ENCODE measurements at regions not wholly inside any gene's neighbourhood (a gene's known extent, or its start where the extent isn't known, plus 50 kb on each side); places are given as distances from the start of the nearest gene placed in this dataset.

DNA sequence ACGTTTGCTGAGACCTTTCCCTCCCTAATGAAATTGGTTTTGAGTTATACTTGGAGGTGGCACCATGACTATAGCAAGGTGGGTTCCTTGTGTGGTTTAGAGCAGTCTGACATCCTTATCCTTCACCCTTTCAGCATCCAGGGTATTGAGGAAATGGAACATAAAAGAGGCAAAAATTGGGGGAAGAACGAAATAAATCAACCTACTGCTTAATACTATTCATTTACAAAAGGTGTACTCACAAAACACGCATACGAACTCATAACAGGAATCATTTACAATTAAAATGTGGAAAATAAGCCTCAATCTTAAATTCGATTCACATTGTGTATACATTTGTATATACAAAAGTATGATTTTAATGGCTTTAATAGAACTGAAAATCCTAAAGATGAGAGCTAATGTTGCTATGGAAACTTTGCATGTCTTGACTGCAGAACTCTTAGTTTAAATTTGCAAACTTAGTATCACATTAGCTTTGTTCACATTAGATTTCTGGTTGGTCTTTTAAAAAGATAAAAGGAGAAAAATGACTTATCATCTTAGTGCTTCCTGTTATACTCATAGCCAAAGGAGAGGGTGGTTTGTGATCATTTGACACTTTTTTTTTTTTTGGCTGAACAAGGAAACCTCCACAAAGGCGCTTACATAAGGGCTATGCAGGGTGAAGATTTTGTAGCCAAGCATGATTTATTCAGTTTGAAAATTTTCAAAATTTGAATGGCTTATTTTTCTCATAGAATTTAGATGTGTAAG is 76.1 kb upstream of the ATXN1 start:
- no peaks in the 10 kb centered on the region for H3K9me3 Mint-ChIP-seq
- no peaks in the 10 kb centered on the region for H3K36me3 Mint-ChIP-seq
- DNase-seq: no peak
- H3K4me3 Mint-ChIP-seq: no peak overlapping the region
- no peaks in the 10 kb centered on the region for H3K27me3 Mint-ChIP-seq
- peak overlapping the region; percentile 12 for H3K27ac Mint-ChIP-seq
- peaks cover 25% of the 10 kb centered on the region for H3K4me1 Mint-ChIP-seq

DNA sequence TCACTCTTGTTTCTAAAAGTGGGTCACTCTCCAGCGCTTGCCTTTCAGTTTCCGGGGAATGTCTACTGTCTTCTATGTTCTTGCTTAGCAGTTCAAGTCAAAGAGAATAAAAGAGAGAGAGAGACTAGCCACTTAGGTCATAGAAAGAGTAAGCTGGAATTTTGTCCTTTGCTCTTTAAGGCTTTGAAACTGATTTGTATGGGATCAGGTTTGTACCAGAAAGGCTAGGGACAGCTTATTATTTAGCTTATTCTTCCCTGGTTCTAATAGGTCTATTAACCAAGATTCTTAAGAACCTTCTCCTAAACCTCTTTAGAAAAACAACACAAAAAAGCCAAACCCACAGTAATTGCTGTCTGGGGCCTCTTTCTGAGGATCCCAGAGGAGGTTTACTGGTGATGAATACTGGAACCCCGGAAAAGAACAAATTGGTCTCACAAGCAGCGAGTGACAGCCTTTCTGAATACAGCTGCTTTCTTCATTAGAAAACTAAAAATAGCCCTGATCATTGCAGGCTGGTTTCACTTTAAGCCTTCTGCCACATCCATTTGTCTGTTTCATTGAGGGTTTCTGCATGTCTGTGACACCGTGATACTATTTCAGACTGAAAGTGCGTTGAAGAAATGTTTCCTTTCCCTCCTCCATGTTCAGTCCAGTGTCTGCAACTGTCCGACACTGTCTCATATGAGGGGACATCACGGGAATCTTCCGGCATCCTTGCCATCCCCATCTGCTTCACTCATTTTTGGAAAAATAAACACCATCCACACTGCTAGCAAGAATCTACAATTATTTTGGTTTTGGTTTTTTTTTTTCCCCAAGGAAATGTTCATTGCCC is 75.1 kb upstream of the ATXN1 start:
- Mint-ChIP-seq H3K4me3 (peak overlapping the region; percentile 43), H3K36me3 (no peaks in the 10 kb centered on the region), H3K27me3 (no peaks in the 10 kb centered on the region), H3K27ac (peak overlapping the region; percentile 67), H3K9me3 (no peaks in the 10 kb centered on the region), H3K4me1 (peaks cover 25% of the 10 kb centered on the region)
- DNase-seq: no peak

DNA sequence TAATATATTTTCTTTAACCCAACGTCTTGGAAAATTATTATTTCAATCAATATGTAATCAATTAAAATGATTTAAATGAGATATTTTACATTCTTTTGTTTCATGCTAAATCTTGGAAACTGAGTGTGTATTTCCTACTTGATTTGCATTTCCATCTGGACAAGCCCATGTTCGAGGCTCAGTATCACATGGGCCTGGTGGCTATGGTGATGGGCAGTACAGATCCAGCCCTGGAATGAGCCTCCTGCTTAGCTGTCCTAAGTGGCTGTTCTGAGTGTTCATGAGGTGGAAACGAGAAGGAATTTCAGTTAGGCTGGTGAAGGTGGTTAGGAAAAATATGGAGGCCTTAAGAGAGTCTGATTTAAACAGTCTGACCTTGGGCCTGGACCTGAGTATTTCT is 73.0 kb upstream of the ATXN1 start:
- no peak for DNase-seq
- H3K4me3 Mint-ChIP-seq: no peak overlapping the region
- no peaks in the 10 kb centered on the region for H3K36me3 Mint-ChIP-seq
- H3K4me1 Mint-ChIP-seq: peaks cover 25% of the 10 kb centered on the region
- H3K27ac Mint-ChIP-seq: no peak overlapping the region
- no peaks in the 10 kb centered on the region for H3K27me3 Mint-ChIP-seq
- H3K9me3 Mint-ChIP-seq: no peaks in the 10 kb centered on the region

DNA sequence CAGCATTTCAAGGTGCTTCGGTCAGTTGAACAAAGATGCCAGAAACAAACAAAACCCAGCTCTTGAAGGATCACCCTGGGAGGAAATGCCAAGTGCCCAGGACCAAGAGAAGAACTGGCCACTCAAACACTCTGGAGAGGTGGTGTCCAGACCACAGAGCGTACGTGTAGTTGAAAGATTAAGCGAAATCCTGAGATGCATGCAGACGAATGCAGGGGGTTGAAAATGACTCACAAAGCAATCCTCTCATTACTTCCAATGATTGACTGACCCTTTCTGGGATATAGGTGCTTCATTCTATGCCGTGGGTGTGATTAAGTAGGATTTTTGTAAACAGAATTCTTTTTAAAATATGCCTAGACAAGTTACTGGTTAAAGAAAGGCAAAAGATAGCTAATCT is 71.5 kb upstream of the ATXN1 start:
- Mint-ChIP-seq H3K9me3 (no peaks in the 10 kb centered on the region), H3K4me1 (peaks cover 20% of the 10 kb centered on the region), H3K27ac (no peak overlapping the region), H3K27me3 (no peaks in the 10 kb centered on the region), H3K36me3 (no peaks in the 10 kb centered on the region), H3K4me3 (no peak overlapping the region)
- no peak for DNase-seq

DNA sequence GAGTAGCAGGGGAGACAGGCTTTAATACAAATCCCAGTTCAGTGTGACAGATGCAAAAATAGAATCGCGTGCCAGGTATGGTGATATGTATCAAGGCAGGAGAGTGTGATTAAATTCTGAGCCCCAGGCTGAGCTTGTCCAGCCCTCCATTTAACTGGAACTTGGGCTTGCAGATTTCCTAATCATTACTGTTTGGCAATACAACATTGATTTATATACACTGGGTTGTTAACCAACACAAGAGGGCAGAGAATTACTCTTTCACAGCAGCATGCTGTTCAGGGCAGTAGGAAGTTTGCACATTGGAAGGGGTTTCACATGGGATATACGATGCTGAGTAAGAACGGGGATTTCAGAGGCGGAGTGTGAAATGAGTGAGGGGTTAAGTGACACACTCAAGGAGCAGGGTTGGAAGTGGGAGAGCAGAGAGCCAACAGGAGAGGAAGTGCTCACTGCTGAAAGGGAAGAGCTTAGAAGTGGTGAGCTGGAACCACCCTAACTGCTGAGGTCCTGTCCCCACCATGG is 70.8 kb upstream of the ATXN1 start:
- DNase-seq: no peak
- no peaks in the 10 kb centered on the region for H3K9me3 Mint-ChIP-seq
- H3K4me1 Mint-ChIP-seq: peaks cover 16% of the 10 kb centered on the region
- no peaks in the 10 kb centered on the region for H3K36me3 Mint-ChIP-seq
- no peak overlapping the region for H3K27ac Mint-ChIP-seq
- no peak overlapping the region for H3K4me3 Mint-ChIP-seq
- H3K27me3 Mint-ChIP-seq: no peaks in the 10 kb centered on the region

DNA sequence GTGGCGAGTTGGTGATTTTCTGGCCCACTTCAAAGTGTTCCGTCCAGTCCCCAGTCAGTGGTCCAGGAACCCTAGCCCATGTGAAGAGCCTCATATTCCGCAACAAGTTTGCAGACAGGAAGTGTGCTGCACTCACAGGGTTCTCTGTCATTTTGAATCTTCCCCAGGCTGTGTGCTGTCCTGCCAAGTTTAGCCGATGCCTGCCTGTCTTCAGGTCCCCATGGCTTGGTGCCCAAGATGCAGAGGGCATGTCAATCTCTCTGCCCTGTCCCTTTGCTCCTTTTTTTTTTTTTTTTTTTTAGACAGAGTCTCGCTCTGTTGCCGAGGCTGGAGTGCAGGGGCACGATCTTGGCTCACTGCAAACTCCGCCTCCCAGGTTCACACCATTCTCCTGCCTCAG is 69.9 kb upstream of the ATXN1 start:
- no peak overlapping the region for H3K27ac Mint-ChIP-seq
- H3K36me3 Mint-ChIP-seq: no peaks in the 10 kb centered on the region
- DNase-seq: no peak
- peaks cover 7% of the 10 kb centered on the region for H3K4me1 Mint-ChIP-seq
- peaks cover 3% of the 10 kb centered on the region for H3K27me3 Mint-ChIP-seq
- H3K9me3 Mint-ChIP-seq: no peaks in the 10 kb centered on the region
- no peak overlapping the region for H3K4me3 Mint-ChIP-seq

DNA sequence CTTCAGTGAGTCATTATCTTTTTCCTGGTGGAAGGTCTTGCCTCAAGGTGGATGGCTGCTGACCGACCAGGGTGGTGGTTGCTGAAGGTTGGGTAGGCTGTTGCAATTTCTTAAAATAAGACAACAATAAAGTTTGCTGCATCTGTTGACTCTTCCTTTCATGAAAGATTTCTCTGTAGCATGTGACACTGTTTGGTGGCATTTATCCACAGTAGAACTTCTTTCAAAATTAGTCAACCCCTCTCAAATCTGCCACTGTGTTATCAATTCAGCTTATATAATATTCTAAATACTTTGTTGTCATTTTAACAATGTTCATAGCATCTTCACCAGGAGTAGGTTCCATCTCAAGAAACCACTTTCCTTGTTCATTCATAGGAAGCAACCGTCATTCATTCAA is 66.8 kb upstream of the ATXN1 start:
- H3K9me3 Mint-ChIP-seq: no peaks in the 10 kb centered on the region
- no peaks in the 10 kb centered on the region for H3K36me3 Mint-ChIP-seq
- peaks cover 12% of the 10 kb centered on the region for H3K27me3 Mint-ChIP-seq

DNA sequence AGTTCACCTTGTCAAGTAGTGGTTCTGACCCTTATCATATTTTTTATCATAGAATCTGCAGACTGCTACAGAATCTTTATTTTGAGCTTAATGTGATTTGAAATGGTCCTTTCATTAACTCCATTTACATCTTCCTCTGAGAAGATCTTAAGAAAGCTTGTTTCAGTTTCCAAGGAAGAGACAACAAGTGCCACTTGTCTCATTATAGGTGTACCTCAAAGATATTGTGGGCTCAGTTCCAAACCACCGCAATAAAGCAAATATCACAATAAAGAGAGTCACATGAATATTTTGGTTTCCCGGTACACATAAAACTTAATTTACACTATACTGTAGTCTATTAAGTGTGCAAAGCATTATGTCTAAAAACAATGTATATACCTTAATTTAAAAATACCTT is 66.4 kb upstream of the ATXN1 start:
- Mint-ChIP-seq H3K27ac (no peak overlapping the region), H3K4me3 (no peak overlapping the region), H3K9me3 (no peaks in the 10 kb centered on the region), H3K36me3 (no peaks in the 10 kb centered on the region), H3K4me1 (peaks cover 14% of the 10 kb centered on the region), H3K27me3 (peaks cover 16% of the 10 kb centered on the region)
- no peak for DNase-seq

More for the DNA sequence above, 66.8 kb upstream of the ATXN1 start:
- H3K4me1 Mint-ChIP-seq: peaks cover 14% of the 10 kb centered on the region
- no peak for DNase-seq
- H3K27ac Mint-ChIP-seq: no peak overlapping the region
- H3K4me3 Mint-ChIP-seq: no peak overlapping the region

DNA sequence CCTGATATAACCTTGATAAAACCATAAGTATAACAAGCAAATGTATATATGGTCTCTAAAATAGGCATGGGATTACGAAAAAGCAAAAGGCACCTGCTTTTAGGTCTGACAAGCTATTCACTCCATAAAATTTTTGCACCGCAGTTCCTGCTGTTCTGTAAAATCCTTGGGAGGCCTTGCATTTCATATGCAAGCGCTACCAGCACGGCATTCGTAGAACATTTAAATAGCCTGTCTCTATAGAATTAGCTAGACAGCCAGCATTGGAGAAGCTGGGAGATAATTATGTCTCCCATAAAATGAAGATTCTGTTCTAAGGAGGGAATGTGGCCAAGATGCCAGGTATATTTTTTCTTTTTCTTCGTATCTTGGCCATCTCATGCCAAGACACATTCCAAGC is 64.5 kb upstream of the ATXN1 start:
- Mint-ChIP-seq H3K36me3 (no peaks in the 10 kb centered on the region), H3K4me3 (no peak overlapping the region), H3K27ac (no peak overlapping the region), H3K4me1 (peaks cover 14% of the 10 kb centered on the region), H3K27me3 (peaks cover 17% of the 10 kb centered on the region), H3K9me3 (no peaks in the 10 kb centered on the region)
- no peak for DNase-seq

DNA sequence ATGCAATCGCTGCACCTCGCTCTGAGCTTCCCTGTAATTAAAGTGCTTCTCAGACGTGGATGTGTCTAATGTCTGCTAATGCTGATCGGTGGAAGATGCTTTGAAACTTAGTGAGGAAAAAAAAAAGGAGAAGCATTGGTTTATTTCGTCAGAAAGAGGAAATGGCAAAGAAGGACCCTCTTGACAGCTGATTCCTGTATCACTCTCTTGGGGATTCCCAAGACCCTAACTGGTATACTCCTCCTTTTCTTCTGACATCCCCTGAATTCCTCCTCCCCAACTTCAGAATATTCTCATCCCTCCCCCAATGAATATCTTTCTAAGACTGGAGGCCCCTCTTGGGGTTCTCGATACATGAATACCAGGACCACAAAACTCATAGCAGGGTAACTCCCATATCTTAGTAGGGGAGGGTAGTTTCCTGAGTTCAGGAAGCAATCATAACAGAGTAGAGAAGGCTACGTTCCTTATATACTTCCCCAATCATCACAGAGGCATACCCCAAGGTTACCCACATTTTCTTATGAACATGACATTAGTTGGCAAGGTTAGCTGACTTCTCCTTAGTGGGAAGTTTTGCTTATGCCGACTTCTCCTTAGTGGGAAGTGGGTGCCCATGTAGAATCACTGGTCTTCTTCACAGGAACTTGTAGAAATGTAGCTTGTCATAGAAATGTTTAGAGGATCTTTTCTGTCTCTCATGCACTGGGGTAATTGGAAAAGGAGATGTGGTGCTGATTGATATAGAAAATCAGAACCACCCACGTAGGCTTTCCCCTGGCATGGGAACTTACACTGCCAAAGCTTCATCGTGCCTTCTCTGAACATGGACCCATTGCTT is 63.8 kb upstream of the ATXN1 start:
- Mint-ChIP-seq H3K4me1 (peaks cover 14% of the 10 kb centered on the region), H3K27me3 (peaks cover 24% of the 10 kb centered on the region), H3K4me3 (no peak overlapping the region), H3K27ac (no peak overlapping the region), H3K9me3 (no peaks in the 10 kb centered on the region), H3K36me3 (no peaks in the 10 kb centered on the region)
- no peak for DNase-seq

DNA sequence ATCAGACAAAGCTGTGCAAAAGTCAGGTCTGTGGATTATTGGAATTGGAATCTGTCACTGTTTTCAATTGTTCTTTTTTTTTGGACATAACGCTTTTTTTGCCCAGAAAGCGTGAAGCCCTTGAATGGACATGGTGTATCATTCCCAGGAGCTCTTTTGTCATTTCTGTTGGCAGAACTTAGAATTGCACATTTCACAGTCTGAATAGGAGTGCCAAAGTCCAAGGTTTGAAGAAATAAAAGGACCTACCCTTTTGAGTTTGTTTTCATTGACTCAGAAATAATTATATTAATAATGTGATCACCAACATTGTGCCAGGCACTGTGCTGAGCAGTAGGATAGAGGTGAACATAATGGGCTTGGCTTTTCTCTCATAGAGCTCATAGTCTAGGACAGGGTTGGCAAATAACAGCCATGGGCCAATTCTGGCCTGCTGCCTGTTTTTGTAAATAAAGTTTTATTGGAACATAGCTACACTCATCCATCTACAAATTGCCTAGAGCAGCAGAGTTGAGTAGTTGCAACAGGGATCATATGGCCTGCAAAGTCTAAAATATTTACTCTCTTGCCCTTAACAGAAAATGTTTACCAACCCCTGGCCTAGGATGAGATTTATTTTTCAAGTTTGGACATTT is 62.6 kb upstream of the ATXN1 start:
- H3K9me3 Mint-ChIP-seq: no peaks in the 10 kb centered on the region
- H3K27ac Mint-ChIP-seq: no peak overlapping the region
- no peak for DNase-seq
- peaks cover 24% of the 10 kb centered on the region for H3K27me3 Mint-ChIP-seq
- no peak overlapping the region for H3K4me3 Mint-ChIP-seq
- H3K4me1 Mint-ChIP-seq: peaks cover 14% of the 10 kb centered on the region
- no peaks in the 10 kb centered on the region for H3K36me3 Mint-ChIP-seq

DNA sequence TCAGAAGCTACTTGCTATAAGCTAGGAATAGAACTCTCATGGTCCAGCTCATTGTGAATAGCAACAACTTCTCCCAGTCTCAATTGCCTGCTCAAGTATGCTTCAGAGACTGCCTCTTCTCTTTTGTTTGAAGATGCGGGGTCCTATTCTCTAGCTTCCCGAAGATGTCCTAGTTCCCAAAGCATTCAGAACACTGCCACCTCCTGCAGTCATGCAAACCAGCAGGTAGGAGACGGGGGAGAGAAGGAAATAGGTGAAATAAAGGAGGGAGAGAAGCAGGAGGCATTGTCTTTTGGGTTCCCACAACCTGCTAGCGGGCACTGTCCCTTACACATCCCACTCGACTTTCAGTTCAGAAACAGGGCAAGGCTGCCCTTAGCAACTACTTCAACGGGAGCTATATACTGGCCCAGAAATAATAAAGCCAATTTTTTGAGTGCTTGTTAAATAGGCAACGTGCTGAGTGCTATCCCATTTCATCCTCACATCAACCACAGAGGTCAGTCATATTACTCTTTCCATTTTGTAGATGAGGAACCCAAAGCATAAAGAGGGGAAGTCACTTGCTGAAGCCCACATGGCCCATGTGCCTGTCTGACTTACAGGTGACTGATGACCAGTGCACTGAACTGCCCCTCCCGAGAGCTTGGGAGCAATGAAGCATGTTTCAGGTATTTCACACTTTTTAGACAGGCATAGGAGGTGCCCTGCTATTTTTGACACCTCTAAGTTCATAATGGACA is 61.9 kb upstream of the ATXN1 start:
- Mint-ChIP-seq H3K9me3 (no peaks in the 10 kb centered on the region), H3K4me1 (peaks cover 14% of the 10 kb centered on the region), H3K27me3 (peaks cover 24% of the 10 kb centered on the region), H3K36me3 (no peaks in the 10 kb centered on the region), H3K4me3 (no peak overlapping the region), H3K27ac (no peak overlapping the region)
- DNase-seq: no peak

DNA sequence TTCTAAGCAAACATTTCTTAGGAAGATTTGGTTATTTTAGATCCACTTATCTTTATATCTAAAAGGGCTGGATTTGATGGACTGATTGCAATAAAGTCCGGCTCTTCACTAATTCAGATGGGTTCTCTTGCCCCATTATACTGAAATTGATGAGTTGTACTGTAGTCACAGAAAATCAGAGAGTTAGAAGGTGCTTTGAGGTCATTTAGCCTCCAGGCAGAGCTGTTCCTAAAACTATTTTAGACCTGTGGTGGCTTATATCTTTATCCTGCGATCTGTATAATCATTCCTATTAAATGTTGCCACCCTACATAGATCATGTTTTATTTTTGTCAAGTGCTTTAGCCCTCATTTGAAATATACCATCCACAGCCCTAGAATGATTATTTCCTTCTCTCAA is 61.3 kb upstream of the ATXN1 start:
- no peak for DNase-seq
- H3K27ac Mint-ChIP-seq: no peak overlapping the region
- H3K9me3 Mint-ChIP-seq: no peaks in the 10 kb centered on the region
- H3K4me3 Mint-ChIP-seq: no peak overlapping the region
- H3K36me3 Mint-ChIP-seq: no peaks in the 10 kb centered on the region
- peaks cover 24% of the 10 kb centered on the region for H3K27me3 Mint-ChIP-seq
- peaks cover 11% of the 10 kb centered on the region for H3K4me1 Mint-ChIP-seq

DNA sequence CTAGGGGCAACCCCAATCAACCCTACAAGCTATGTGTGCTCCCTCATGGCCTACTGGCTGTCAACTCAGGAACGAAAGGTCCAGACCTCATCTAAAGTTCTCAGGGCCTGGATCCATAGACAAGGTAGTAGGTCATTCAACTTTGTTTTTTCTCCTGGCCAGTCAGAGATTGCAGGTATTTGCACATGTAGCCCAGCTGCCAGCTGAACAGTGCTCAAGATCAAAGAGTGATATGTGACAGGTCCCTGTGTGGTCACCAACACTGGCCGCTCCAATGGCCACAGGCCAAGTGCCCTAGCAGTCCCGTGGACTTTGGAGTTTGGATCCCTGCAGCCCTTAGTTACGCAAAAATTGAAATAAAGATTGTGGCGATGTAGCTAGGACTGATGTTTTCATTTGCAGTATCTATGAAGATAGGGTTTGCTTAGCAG is 60.6 kb upstream of the ATXN1 start:
- H3K9me3 Mint-ChIP-seq: no peaks in the 10 kb centered on the region
- no peak overlapping the region for H3K4me3 Mint-ChIP-seq
- H3K4me1 Mint-ChIP-seq: peaks cover 10% of the 10 kb centered on the region
- H3K36me3 Mint-ChIP-seq: no peaks in the 10 kb centered on the region
- H3K27ac Mint-ChIP-seq: no peak overlapping the region
- no peak for DNase-seq
- H3K27me3 Mint-ChIP-seq: peaks cover 24% of the 10 kb centered on the region

Measured in activated naive CD8-positive, alpha-beta T cell treated with anti-CD3 and anti-CD28 coated beads for 36 hours (primary cell).